Mesodermal cell (in vitro differentiated cells): ENCODE measurements at regions not wholly inside any gene's neighbourhood (a gene's known extent, or its start where the extent isn't known, plus 50 kb on each side); places are given as distances from the start of the nearest gene placed in this dataset.

Source experiments
- H3K27ac ChIP-seq: 2 replicates; pipeline ENCODE4 v1.7.0; 2013; ENCODE audit warnings: mild to moderate bottlenecking, low read depth, low read length, moderate library complexity; ENCODE audit not compliant: severe bottlenecking
- H3K36me3 ChIP-seq: 2 replicates; pipeline ENCODE4 v1.7.1; 2013; ENCODE audit warnings: mild to moderate bottlenecking, low read length, moderate library complexity; ENCODE audit not compliant: control insufficient read depth, insufficient read depth
- H3K4me1 ChIP-seq: one replicate; pipeline ENCODE4 v1.7.1; 2013; ENCODE audit warnings: mild to moderate bottlenecking, low read length; ENCODE audit not compliant: insufficient read depth, control insufficient read depth, poor library complexity, severe bottlenecking
- H3K4me3 ChIP-seq: 2 replicates; pipeline ENCODE4 v1.7.0; 2013; ENCODE audit warnings: low read length, control low read depth, mild to moderate bottlenecking; ENCODE audit not compliant: insufficient read depth, poor library complexity, severe bottlenecking; ENCODE audit errors: extremely low read depth
- H3K9me3 ChIP-seq: 2 replicates; pipeline ENCODE4 v1.7.1; 2013; ENCODE audit warnings: mild to moderate bottlenecking, low read length, moderate library complexity; ENCODE audit not compliant: control insufficient read depth
- WGBS, 2 experiments: methylation state at CpG; one replicate each; pipeline ENCODE4 v1.1.5; 2013; ENCODE audit warnings: missing lambda C conversion rate in 2 of 2; ENCODE audit not compliant: insufficient coverage in 2 of 2; 5-methylcytosine and 5-hydroxymethylcytosine counted together

GRCh38 chrX:111007238-111007637 is 88.8 kb upstream of the PAK3 start:
- Histone ChIP-seq H3K4me1 (no peaks in the 10 kb centered on the region), H3K36me3 (no peaks in the 10 kb centered on the region), H3K9me3 (no peaks in the 10 kb centered on the region), H3K27ac (no peak overlapping the region), H3K4me3 (no peak overlapping the region)
- no CpG with 5 or more reads among the region's 1 CpG for WGBS, 2 experiments

- no peaks in the 10 kb centered on the region for H3K9me3 ChIP-seq
- 100% methylated on average over 2 of the region's 2 CpGs; no CpG with 5 or more reads in 1 of the 2 experiments for WGBS, 2 experiments
- no peak overlapping the region for H3K4me3 ChIP-seq
- no peaks in the 10 kb centered on the region for H3K4me1 ChIP-seq
- no peaks in the 10 kb centered on the region for H3K36me3 ChIP-seq
- no peak overlapping the region for H3K27ac ChIP-seq
Observed at GRCh38 chrX:111006116-111006515, 89.9 kb upstream of the PAK3 start.

GRCh38 chrX:111005166-111005565 is 90.8 kb upstream of the PAK3 start:
- H3K9me3 ChIP-seq = no peaks in the 10 kb centered on the region
- no peaks in the 10 kb centered on the region for H3K4me1 ChIP-seq
- no peaks in the 10 kb centered on the region for H3K36me3 ChIP-seq
- no peak overlapping the region for H3K4me3 ChIP-seq
- WGBS, 2 experiments = 50% methylated on average over 1 to 2 of the region's 4 CpGs
- H3K27ac ChIP-seq = no peak overlapping the region

- H3K36me3 ChIP-seq = no peaks in the 10 kb centered on the region
- no peaks in the 10 kb centered on the region for H3K9me3 ChIP-seq
- no peak overlapping the region for H3K4me3 ChIP-seq
Observed at GRCh38 chrX:111003118-111003517, 92.9 kb upstream of the PAK3 start.

GRCh38 chrX:110992611-110993010 is 103.4 kb upstream of the PAK3 start:
- H3K4me1 ChIP-seq = no peaks in the 10 kb centered on the region
- no peak overlapping the region for H3K4me3 ChIP-seq
- 20 to 33% methylated on average over 1 to 4 of the region's 8 CpGs for WGBS, 2 experiments
- no peaks in the 10 kb centered on the region for H3K9me3 ChIP-seq
- H3K27ac ChIP-seq = no peak overlapping the region
- no peaks in the 10 kb centered on the region for H3K36me3 ChIP-seq

More at GRCh38 chrX:111003118-111003517, 92.9 kb upstream of the PAK3 start:
- Histone ChIP-seq H3K27ac (no peak overlapping the region), H3K4me1 (no peaks in the 10 kb centered on the region)
- no CpG with 5 or more reads among the region's 4 CpGs for WGBS, 2 experiments

- H3K36me3 ChIP-seq = no peaks in the 10 kb centered on the region
- H3K27ac ChIP-seq = no peak overlapping the region
- 80 to 93% methylated on average over 1 to 3 of the region's 6 CpGs for WGBS, 2 experiments
- H3K4me3 ChIP-seq = no peak overlapping the region
- no peaks in the 10 kb centered on the region for H3K9me3 ChIP-seq
- no peaks in the 10 kb centered on the region for H3K4me1 ChIP-seq
Observed at GRCh38 chrX:110989869-110990268, 106.1 kb upstream of the PAK3 start.

- WGBS, 2 experiments = 80% methylated on average over 1 of the region's 3 CpGs; no CpG with 5 or more reads in 1 of the 2 experiments
- Histone ChIP-seq H3K36me3 (no peaks in the 10 kb centered on the region), H3K4me1 (no peaks in the 10 kb centered on the region), H3K27ac (no peak overlapping the region), H3K9me3 (no peaks in the 10 kb centered on the region), H3K4me3 (no peak overlapping the region)
Observed at GRCh38 chrX:110989447-110989846, 106.5 kb upstream of the PAK3 start.

- H3K4me1 ChIP-seq = no peaks in the 10 kb centered on the region
- H3K9me3 ChIP-seq = no peaks in the 10 kb centered on the region
- no peaks in the 10 kb centered on the region for H3K36me3 ChIP-seq
- WGBS, 2 experiments = no CpG with 5 or more reads among the region's 3 CpGs
- no peak overlapping the region for H3K27ac ChIP-seq
- no peak overlapping the region for H3K4me3 ChIP-seq
Observed at GRCh38 chrX:110987292-110987691, 108.7 kb upstream of the PAK3 start.

- Histone ChIP-seq H3K36me3 (no peaks in the 10 kb centered on the region), H3K27ac (no peak overlapping the region), H3K9me3 (no peaks in the 10 kb centered on the region), H3K4me1 (no peaks in the 10 kb centered on the region), H3K4me3 (no peak overlapping the region)
- WGBS, 2 experiments = no CpG with 5 or more reads among the region's 2 CpGs
Observed at GRCh38 chrX:110985470-110985869, 110.5 kb upstream of the PAK3 start.

GRCh38 chrX:110983024-110983423 is 113.0 kb upstream of the PAK3 start:
- H3K4me1 ChIP-seq = no peaks in the 10 kb centered on the region
- no peaks in the 10 kb centered on the region for H3K36me3 ChIP-seq
- no peaks in the 10 kb centered on the region for H3K9me3 ChIP-seq
- H3K27ac ChIP-seq = no peak overlapping the region
- 80% methylated on average over 1 of the region's 2 CpGs; no CpG with 5 or more reads in 1 of the 2 experiments for WGBS, 2 experiments
- H3K4me3 ChIP-seq = no peak overlapping the region

- Histone ChIP-seq H3K36me3 (no peaks in the 10 kb centered on the region), H3K9me3 (no peaks in the 10 kb centered on the region), H3K4me3 (no peak overlapping the region), H3K27ac (no peak overlapping the region), H3K4me1 (no peaks in the 10 kb centered on the region)
- no CpG with 5 or more reads among the region's 1 CpG for WGBS, 2 experiments
Observed at GRCh38 chrX:110966839-110967238, 129.2 kb upstream of the PAK3 start.
